ENCODE measurements at regions not wholly inside any gene's neighbourhood (a gene's known extent, or its start where the extent isn't known, plus 50 kb on each side); places are given as distances from the start of the nearest gene placed in this dataset.

DNA sequence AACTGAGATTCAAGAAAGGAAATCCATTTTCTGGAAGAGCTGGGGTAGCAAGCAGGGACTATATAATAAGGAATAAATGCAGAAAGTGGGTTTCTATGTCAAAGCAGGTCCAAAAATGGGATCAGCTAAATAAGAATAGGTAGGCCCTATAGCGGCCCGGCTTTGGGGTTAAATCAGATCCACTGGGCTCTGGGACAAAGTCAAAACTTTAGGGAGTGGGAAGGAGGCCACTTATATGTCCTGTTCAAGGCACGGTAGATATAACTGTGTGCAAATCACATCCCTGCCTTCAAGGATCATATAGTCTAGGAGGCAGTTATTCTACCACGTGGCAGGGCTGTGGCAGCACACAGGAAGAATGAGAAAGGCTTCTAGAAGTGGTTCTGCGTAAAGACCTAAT lies 191.4 kb upstream of the CDYL start:
- Histone ChIP-seq H3K27ac (ENCODE audit: low read depth) (no peak overlapping the region), H3F3A (replicated peaks; ENCODE audit: low read depth) (no peaks in the 10 kb centered on the region), H3K4me1 (ENCODE audit: insufficient read depth) (no peaks in the 10 kb centered on the region), H3K4me2 (no peak overlapping the region), H3K79me2 (replicated peaks; ENCODE audit: insufficient read depth) (no peaks in the 10 kb centered on the region), H3K27me3 (ENCODE audit: insufficient read depth) (no peaks in the 10 kb centered on the region), H3K36me3 (ENCODE audit: insufficient read depth) (no peaks in the 10 kb centered on the region), H3K4me3 (no peak overlapping the region), H4K20me1 (replicated peaks; ENCODE audit: insufficient read depth) (no peaks in the 10 kb centered on the region), H3K9me2 (ENCODE audit: insufficient read depth) (no peaks in the 10 kb centered on the region), H2AFZ (no peak overlapping the region)
- Mint-ChIP-seq H3K9me3 (no peaks in the 10 kb centered on the region), H3K27ac (no peak overlapping the region), H3K27me3 (ENCODE audit: insufficient read depth, low read depth, poor library complexity) (peaks cover 4% of the 10 kb centered on the region), H3K4me1 (peaks cover 10% of the 10 kb centered on the region), H3K36me3 (ENCODE audit: low read depth) (no peaks in the 10 kb centered on the region), H3K4me3 (no peak overlapping the region)
- DNase-seq (ENCODE audit: low spot score), result no peak
- TF ChIP-seq ZNF331 (CRISPR knock-in tag; IDR thresholded peaks at IDR 0.05; ENCODE audit: low read depth) (no peak), ZNF114 (CRISPR knock-in tag; IDR thresholded peaks at IDR 0.05) (no peak), EZH2phosphoT487 (IDR thresholded peaks at IDR 0.05; ENCODE audit: unreplicated experiment) (no peak), JUNB (IDR thresholded peaks at IDR 0.05; ENCODE audit: unreplicated experiment) (no peak), STAT1 (IDR thresholded peaks at IDR 0.05; ENCODE audit: unreplicated experiment) (no peak), EZH2 (IDR thresholded peaks at IDR 0.05; ENCODE audit: low read depth, unreplicated experiment) (no peak), POLR2AphosphoS5 (IDR thresholded peaks at IDR 0.05; ENCODE audit: low read depth) (no peak)
- TF ChIP-seq, protein P1, sequence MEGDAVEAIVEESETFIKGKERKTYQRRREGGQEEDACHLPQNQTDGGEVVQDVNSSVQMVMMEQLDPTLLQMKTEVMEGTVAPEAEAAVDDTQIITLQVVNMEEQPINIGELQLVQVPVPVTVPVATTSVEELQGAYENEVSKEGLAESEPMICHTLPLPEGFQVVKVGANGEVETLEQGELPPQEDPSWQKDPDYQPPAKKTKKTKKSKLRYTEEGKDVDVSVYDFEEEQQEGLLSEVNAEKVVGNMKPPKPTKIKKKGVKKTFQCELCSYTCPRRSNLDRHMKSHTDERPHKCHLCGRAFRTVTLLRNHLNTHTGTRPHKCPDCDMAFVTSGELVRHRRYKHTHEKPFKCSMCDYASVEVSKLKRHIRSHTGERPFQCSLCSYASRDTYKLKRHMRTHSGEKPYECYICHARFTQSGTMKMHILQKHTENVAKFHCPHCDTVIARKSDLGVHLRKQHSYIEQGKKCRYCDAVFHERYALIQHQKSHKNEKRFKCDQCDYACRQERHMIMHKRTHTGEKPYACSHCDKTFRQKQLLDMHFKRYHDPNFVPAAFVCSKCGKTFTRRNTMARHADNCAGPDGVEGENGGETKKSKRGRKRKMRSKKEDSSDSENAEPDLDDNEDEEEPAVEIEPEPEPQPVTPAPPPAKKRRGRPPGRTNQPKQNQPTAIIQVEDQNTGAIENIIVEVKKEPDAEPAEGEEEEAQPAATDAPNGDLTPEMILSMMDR (conservative IDR thresholded peaks at IDR 0.05; ENCODE audit: low read depth in 2 of 2), result no peak
- TF ChIP-seq, protein P2, sequence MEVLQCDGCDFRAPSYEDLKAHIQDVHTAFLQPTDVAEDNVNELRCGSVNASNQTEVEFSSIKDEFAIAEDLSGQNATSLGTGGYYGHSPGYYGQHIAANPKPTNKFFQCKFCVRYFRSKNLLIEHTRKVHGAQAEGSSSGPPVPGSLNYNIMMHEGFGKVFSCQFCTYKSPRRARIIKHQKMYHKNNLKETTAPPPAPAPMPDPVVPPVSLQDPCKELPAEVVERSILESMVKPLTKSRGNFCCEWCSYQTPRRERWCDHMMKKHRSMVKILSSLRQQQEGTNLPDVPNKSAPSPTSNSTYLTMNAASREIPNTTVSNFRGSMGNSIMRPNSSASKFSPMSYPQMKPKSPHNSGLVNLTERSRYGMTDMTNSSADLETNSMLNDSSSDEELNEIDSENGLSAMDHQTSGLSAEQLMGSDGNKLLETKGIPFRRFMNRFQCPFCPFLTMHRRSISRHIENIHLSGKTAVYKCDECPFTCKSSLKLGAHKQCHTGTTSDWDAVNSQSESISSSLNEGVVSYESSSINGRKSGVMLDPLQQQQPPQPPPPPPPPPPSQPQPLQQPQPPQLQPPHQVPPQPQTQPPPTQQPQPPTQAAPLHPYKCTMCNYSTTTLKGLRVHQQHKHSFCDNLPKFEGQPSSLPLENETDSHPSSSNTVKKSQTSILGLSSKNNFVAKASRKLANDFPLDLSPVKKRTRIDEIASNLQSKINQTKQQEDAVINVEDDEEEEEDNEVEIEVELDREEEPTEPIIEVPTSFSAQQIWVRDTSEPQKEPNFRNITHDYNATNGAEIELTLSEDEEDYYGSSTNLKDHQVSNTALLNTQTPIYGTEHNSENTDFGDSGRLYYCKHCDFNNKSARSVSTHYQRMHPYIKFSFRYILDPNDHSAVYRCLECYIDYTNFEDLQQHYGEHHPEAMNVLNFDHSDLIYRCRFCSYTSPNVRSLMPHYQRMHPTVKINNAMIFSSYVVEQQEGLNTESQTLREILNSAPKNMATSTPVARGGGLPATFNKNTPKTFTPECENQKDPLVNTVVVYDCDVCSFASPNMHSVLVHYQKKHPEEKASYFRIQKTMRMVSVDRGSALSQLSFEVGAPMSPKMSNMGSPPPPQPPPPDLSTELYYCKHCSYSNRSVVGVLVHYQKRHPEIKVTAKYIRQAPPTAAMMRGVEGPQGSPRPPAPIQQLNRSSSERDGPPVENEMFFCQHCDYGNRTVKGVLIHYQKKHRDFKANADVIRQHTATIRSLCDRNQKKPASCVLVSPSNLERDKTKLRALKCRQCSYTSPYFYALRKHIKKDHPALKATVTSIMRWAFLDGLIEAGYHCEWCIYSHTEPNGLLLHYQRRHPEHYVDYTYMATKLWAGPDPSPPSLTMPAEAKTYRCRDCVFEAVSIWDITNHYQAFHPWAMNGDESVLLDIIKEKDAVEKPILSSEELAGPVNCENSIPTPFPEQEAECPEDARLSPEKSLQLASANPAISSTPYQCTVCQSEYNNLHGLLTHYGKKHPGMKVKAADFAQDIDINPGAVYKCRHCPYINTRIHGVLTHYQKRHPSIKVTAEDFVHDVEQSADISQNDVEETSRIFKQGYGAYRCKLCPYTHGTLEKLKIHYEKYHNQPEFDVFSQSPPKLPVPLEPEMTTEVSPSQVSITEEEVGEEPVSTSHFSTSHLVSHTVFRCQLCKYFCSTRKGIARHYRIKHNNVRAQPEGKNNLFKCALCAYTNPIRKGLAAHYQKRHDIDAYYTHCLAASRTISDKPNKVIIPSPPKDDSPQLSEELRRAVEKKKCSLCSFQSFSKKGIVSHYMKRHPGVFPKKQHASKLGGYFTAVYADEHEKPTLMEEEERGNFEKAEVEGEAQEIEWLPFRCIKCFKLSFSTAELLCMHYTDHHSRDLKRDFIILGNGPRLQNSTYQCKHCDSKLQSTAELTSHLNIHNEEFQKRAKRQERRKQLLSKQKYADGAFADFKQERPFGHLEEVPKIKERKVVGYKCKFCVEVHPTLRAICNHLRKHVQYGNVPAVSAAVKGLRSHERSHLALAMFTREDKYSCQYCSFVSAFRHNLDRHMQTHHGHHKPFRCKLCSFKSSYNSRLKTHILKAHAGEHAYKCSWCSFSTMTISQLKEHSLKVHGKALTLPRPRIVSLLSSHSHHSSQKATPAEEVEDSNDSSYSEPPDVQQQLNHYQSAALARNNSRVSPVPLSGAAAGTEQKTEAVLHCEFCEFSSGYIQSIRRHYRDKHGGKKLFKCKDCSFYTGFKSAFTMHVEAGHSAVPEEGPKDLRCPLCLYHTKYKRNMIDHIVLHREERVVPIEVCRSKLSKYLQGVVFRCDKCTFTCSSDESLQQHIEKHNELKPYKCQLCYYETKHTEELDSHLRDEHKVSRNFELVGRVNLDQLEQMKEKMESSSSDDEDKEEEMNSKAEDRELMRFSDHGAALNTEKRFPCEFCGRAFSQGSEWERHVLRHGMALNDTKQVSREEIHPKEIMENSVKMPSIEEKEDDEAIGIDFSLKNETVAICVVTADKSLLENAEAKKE (CRISPR knock-in tag; IDR thresholded peaks at IDR 0.05), result no peak
- ATAC-seq, result no peak

All from GM23338 (cell line).